Ureter (tissue), 1 donor: ENCODE measurements at regions not wholly inside any gene's neighbourhood (a gene's known extent, or its start where the extent isn't known, plus 50 kb on each side); places are given as distances from the start of the nearest gene placed in this dataset.
"Not testable (repeated sequence)": the region's sequence is repeated elsewhere in the genome, so short reads cannot be mapped to it uniquely, and the experiment has no call there.

Experiments used
- DNase-seq: peaks from one replicate; pipeline ENCODE4 v3.0.0-alpha.2; 2020; ENCODE audit warnings: low spot score
- donor health status: DM: yes; HTN: yes; CAD: no.

DNA sequence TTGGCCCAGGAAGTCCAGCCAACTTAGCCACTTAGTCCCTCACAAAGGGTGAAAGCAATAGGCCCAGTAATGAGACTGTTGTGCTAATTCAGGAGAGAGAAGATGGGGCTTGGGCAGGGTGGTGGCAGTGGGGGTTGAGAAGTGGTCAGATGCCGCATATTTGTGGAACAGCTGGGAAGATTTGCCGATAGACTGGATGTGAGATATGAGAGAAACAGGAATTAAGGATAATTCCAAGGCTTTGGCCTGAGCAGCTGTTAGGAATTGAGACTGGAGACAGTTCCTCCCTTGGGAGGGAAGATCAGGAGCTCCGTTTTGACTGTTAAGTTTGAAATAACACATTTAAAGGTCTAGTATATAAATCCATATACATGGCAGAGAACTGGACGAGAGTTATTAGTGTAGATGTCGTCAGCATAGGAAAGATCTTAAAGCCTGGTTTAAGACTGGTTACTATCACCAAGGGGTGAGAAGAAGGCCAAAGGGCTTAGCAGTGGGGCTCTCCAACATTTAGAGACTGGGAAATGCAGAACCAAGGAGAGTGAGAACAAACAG lies 323.7 kb upstream of the FAM78B start:
- DNase-seq: peak; percentile 44

GRCh38 chr1:166493765-166494164 lies 327.0 kb upstream of the FAM78B start:
- not testable (repeated sequence) for DNase-seq

DNA sequence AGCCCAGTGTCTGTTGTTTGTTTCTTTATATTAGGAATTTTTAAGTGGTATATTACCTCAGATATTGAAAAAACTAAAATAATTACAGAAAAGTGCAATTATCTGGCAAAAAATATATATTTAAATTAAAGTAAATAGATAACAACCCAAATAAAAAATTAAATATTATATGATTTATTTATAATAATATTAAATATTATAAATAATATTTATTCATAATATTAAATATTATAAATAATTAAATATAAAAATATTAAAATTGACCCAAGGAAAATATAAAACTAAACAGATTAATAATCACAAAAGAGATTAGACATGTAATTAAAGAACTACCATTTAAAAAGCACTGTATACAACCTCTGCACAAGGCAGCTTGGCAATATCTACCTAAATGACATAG lies 331.9 kb upstream of the POGK start:
- no peak for DNase-seq

DNA sequence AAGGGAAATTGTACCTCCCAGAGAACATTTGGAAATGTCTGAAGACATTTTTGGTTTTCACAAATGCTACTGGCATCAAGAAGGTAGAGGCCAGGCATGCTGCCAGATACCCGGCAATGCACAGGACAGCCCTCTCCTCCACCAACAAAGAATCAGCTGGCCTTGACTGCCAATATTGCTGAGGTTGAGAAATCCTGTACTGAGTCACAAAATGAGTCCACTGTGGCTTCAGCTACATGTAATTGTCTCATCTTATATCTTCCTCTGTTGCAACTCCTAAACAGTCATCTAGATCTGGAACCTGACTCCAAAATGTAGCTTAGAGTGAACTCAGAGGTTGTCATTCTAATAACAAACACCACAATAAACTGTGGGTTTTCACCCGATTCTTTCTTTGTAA lies 327.5 kb upstream of the POGK start:
- no peak for DNase-seq

DNA sequence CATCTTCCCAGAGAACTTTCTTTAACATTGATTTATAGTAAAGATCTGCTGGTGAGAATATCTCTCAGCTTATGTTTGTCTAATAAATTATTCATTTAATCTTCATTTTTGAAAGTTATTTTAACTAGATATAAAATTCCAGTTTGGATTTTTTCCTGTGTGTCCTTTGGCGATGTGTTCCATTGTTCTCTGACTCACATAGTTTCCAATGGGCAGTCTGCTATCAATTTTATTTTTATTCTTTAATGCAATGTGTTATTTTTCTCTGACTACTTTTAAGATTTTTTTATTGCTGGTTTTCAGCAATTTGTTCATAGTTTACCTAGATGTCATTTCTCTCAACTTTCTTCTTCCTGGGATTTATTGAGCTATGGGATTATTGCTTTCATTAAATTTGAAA lies 325.2 kb upstream of the POGK start:
- no peak for DNase-seq

DNA sequence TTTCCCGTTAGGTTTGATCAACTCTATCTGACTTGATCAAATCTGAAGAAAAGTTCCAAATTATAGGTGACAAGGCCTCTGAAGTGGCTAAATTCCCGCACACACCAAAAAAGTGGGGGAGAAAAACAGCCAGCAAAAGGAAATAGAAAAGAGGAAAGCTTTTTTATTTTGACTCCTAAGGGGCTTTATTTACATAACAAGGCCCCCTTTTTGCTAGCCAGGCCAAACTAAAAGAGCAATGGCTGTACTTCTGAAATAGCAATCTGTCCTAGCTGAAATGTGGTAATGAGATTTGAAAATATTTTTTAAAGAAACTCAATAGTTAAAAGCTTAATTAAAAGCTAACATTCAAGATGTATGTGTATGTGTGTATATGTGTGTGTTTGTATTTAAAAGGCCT lies 311.5 kb upstream of the POGK start:
- no peak for DNase-seq

- DNase-seq: no peak
Measured at GRCh38 chr1:166538646-166539045, 300.6 kb upstream of the POGK start.

DNA sequence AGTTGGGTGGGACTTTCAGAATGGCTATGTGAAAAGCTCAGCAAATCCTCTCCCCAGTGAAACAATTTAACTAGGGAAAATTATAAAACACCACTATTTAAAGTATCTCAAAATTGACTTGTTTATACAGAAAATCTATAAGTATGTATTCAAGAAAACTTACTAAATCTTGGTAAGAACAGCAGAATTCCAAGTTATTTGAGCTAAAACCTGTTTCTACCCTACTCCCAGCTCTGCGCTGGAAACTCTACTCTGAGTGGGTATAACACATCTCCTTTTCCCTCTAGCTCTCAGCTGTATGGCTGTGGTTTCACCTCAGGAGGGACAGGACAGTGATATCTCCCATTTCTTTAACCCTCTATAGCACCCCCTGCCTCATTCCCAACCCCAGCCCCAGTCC lies 295.2 kb upstream of the POGK start:
- no peak for DNase-seq

DNA sequence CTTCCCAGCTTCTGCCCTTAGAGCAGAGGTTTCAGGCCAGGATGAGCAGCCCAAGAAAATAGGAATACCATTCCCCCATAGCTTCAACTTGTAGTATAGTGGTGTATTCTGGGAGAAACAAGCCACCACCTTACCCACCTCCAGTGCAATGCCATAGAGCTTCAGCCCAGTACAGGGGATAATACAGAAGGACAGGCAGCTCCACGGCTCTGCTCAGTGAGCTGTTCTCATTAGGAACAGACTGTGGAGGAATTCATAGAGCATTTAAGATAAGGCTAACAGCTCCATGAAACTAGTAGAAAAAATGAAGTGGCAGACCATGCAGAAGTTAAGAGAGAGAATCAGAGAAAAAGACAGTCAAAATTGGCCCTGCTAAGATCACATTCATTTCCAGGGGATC lies 294.7 kb upstream of the POGK start:
- DNase-seq: no peak

- DNase-seq: no peak
Measured at GRCh38 chr1:166552706-166553105, 286.6 kb upstream of the POGK start.

GRCh38 chr1:166570954-166571353 lies 268.3 kb upstream of the POGK start:
- no peak for DNase-seq

GRCh38 chr1:166573199-166573598 lies 266.1 kb upstream of the POGK start:
- no peak for DNase-seq

DNA sequence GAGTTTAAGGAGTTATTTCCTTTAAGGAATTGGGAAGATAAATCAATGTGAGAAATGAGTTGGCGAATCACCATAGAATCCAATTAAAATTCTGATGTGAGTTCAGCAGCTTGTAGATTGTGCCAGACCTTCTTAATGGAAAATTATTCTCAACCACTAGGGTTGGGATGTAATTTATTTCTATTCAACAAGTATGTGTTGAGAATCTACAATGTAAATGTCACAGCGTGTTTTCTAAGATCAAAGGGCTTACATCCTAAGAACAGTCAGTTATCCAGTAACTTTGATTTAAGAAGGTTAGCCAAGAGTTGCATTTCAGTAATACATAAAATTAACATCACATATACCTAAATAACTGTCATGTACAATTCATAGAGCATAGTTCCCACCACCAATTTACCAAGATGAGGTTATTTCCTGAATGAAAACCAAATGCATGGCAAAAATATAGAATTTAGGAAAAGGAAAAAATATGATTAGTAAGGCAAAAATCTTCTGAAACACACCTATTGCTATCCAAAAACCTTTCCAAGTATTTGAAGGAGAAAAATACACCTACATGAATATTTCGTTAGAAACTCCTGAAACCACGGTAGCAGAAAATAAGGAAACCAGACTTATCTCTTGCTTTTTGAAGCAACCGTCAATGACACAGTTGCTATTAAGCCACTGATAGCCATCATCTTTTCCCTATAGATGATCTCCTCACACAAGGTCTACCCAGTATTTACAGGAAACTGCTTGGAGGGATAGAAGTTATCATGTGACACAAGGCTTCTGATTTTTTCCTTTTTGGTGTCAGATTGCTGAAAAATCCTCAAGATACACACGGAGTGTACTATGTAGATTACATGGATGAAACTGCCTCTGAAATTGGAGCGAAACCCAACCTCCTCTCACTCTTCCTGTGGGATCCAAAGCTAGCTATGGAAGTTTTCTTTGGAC lies 259.4 kb upstream of the POGK start:
- no peak for DNase-seq

GRCh38 chr1:166588741-166589140 lies 250.5 kb upstream of the POGK start:
- DNase-seq: no peak

GRCh38 chr1:166590161-166590560 lies 249.1 kb upstream of the POGK start:
- no peak for DNase-seq

DNA sequence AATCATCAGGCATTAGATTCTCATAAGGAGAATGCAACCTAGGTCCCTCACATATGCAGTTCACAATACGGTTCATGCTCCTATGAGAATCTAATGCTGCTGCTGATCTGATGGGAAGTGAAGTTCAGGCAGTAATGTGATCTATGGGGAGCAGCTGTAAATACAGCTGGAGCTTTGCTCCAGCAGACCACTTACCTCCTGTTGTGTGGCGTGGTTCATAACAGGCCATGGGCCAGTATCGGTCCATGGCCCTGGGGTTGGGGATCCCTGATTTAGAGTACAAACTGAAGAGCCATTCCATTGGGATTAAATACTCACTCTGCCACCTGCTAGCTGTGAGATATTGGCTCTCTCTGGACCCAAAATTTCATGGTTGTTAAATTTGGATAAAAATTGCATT lies 244.6 kb upstream of the POGK start:
- DNase-seq: no peak

GRCh38 chr1:166597516-166597915 lies 241.8 kb upstream of the POGK start:
- DNase-seq: no peak

DNA sequence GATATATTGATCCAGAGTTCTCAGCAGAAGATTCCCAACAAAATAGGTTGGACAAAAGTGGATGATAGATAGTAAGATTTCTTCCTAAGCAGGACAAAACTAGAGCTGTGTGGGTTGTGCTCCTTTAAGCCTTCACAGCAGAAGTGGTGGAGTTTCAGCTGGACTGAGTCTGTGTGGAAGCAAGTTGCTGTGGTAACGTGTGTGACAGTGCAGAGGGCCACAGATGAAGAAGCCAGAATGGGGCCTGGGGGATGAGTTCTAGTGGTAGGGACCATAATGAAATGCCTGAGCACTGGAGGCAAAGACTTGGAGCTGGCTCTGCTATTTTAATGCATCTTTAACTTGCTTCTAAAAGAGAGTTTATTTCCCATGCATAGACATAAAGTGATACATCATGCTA lies 238.7 kb upstream of the POGK start:
- DNase-seq: no peak

GRCh38 chr1:166601650-166602278 lies 237.5 kb upstream of the POGK start:
- DNase-seq: no peak

DNA sequence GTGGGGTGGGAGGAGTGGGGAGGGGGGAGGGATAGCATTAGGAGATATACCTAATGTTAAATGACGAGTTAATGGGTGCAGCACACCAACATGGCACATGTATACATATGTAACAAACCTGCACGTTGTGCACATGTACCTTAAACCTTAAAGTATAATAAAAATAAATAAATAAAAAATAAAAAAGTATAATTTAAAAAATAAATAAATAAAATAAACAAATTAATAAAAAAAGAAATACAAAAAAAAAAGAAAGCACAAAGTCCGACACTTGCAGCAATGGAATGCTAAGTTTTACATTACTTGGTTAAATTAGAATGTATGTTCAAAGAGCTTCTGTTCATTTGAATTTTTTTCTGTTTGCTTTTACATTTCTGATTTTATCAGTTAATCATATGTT lies 236.5 kb upstream of the POGK start:
- DNase-seq: not testable (repeated sequence)

GRCh38 chr1:166603296-166603695 lies 236.0 kb upstream of the POGK start:
- peak; percentile 74 for DNase-seq

GRCh38 chr1:166605137-166605536 lies 234.1 kb upstream of the POGK start:
- DNase-seq: no peak

- DNase-seq: no peak
Measured at GRCh38 chr1:166612886-166613285, 226.4 kb upstream of the POGK start.
